IMR-90 (cell line): ENCODE measurements at regions not wholly inside any gene's neighbourhood (a gene's known extent, or its start where the extent isn't known, plus 50 kb on each side); places are given as distances from the start of the nearest gene placed in this dataset.

Source experiments
- POLR2A ChIP-seq: IDR thresholded peaks from 2 replicates; pipeline ENCODE4 v1.6.1; 2012; ENCODE audit warnings: mild to moderate bottlenecking, low read depth, low read length
- TF ChIP-seq, protein P1 (sequence below): conservative IDR thresholded peaks from 2 replicates; pipeline ENCODE4 v1.5.1; 2012; ENCODE audit warnings: mild to moderate bottlenecking, low read depth, low read length, improper control_type of control experiment

DNA sequence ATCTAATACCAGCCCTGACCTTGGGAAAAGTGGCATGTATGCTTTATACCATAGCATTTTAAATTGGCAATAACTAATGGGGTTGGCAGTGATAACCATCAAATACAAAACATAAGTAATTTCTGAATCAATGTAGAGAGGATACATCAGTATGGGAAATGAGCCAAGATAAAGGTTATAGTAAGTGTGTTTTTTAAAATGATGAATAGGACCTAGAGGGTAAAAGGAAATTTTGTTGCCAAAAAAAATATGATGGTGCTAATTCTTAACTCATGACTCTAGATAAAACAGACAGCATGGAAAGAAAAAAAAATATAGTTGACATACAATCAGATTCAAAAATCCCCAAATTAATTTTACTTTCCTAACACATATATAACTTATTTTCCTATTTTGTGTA, 75.4 kb upstream of the ROBO1 start:
- TF ChIP-seq POLR2A, result no peak
- TF ChIP-seq, protein P1, sequence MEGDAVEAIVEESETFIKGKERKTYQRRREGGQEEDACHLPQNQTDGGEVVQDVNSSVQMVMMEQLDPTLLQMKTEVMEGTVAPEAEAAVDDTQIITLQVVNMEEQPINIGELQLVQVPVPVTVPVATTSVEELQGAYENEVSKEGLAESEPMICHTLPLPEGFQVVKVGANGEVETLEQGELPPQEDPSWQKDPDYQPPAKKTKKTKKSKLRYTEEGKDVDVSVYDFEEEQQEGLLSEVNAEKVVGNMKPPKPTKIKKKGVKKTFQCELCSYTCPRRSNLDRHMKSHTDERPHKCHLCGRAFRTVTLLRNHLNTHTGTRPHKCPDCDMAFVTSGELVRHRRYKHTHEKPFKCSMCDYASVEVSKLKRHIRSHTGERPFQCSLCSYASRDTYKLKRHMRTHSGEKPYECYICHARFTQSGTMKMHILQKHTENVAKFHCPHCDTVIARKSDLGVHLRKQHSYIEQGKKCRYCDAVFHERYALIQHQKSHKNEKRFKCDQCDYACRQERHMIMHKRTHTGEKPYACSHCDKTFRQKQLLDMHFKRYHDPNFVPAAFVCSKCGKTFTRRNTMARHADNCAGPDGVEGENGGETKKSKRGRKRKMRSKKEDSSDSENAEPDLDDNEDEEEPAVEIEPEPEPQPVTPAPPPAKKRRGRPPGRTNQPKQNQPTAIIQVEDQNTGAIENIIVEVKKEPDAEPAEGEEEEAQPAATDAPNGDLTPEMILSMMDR, result no peak
